Thyroid gland (tissue), 4 donors: ENCODE measurements at regions not wholly inside any gene's neighbourhood (a gene's known extent, or its start where the extent isn't known, plus 50 kb on each side); places are given as distances from the start of the nearest gene placed in this dataset.

Experiments used
- POLR2A ChIP-seq, 2 donors: fragments of 450-650 bp; IDR thresholded peaks; one replicate each; pipeline ENCODE4 v1.6.1; 2017; ENCODE audit warnings: antibody characterized with exemption in 2 of 2, mild to moderate bottlenecking in 2 of 2, moderate library complexity in 1 of 2
- TF ChIP-seq, protein P1 (sequence below), 6 experiments: fragments of 200-600 bp in 3 of 6; fragments of 450-650 bp in 3 of 6; sonication (generic) in 3 of 6; IDR thresholded peaks; one replicate each; pipeline ENCODE4 v1.5.1; 2016 to 2019; ENCODE audit warnings: antibody characterized with exemption in 6 of 6, mild to moderate bottlenecking in 2 of 6, inconsistent platforms in 1 of 6, moderate library complexity in 1 of 6

DNA sequence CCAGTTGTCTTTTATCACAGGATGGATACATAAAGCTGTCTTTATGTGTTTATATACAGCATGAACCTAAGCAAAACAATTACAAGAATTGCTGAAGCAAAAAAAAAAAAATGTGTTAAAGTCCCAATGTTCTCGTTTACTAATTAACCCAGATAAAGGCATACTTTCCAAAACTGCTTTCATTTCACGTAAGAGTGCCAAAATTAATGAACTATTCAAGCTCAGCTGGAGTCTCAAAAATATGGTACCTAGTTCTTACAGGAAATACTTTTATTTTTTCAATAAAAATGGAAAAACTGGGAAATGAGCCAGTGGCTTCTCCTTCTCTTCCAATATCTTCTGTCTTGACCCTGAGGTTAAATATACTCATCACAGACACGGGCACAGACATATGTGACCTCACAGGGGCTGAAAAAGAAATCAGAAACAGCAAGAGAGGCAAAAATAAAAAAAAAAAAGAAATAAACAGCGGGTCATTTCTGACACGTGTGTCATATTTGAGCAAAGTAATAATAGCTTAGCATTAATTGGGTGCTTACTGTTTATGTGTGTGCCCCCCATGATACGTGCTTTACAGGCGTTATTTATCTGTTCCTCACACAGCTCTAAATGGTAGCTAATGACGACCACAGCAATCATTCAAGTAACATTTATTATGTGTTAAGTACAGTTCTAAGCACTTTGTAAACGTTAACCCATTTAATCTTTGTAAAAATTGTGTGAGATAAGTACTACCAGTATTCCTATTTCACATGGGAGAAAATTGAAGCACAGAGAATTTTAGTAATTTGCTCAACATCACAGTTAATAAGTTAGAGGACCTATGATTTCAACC is 158.0 kb upstream of the MMADHC start:
- TF ChIP-seq POLR2A (IDR thresholded peaks at IDR 0.05): no peak
- TF ChIP-seq, protein P1, sequence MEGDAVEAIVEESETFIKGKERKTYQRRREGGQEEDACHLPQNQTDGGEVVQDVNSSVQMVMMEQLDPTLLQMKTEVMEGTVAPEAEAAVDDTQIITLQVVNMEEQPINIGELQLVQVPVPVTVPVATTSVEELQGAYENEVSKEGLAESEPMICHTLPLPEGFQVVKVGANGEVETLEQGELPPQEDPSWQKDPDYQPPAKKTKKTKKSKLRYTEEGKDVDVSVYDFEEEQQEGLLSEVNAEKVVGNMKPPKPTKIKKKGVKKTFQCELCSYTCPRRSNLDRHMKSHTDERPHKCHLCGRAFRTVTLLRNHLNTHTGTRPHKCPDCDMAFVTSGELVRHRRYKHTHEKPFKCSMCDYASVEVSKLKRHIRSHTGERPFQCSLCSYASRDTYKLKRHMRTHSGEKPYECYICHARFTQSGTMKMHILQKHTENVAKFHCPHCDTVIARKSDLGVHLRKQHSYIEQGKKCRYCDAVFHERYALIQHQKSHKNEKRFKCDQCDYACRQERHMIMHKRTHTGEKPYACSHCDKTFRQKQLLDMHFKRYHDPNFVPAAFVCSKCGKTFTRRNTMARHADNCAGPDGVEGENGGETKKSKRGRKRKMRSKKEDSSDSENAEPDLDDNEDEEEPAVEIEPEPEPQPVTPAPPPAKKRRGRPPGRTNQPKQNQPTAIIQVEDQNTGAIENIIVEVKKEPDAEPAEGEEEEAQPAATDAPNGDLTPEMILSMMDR (IDR thresholded peaks at IDR 0.05): no peak
